ENCODE measurements at regions not wholly inside any gene's neighbourhood (a gene's known extent, or its start where the extent isn't known, plus 50 kb on each side); places are given as distances from the start of the nearest gene placed in this dataset.
"Not testable (repeated sequence)": the region's sequence is repeated elsewhere in the genome, so short reads cannot be mapped to it uniquely, and the experiment has no call there.

DNA sequence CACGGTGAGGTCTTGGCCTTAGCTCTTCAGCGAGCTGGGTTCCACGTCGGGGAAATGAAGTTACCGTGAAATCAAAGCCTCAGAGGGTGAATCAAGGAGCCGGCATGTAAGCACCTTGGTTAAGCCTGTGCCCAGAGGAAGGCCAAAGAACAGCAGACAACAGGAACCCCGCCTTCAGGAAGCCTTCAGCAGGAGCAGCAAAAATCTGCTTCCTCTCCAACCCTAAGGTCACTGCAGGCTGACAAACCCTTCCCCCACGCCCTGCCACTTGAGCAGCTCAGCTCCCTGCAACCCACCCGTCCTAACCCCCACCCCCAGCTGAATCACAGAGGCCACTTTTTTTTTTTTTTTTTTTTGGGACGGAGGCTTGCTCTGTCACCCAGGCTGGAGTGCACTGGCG lies 72.9 kb upstream of the LTA4H start:
- Histone ChIP-seq H3K4me3 (ENCODE audit: control insufficient read depth in 2 of 3, extremely low read depth in 1 of 3, insufficient read depth in 2 of 3, low read depth in 1 of 3, low read length in 3 of 3) (no peak overlapping the region), H3K9me3 (ENCODE audit: control insufficient read depth, low read depth, low read length) (no peaks in the 10 kb centered on the region), H3K4me1 (ENCODE audit: control insufficient read depth, extremely low read depth, insufficient read depth, low read length) (no peaks in the 10 kb centered on the region), H4K20me1 (ENCODE audit: control insufficient read depth, extremely low read depth, insufficient read depth, low read length) (no peaks in the 10 kb centered on the region), H3K9me1 (ENCODE audit: control insufficient read depth, extremely low read depth, insufficient read depth, low read length) (no peaks in the 10 kb centered on the region), H3K27me3 (ENCODE audit: control insufficient read depth, extremely low read depth, insufficient read depth, low read length) (no peaks in the 10 kb centered on the region), H3K36me3 (ENCODE audit: control insufficient read depth in 2 of 2, extremely low read depth in 1 of 2, insufficient read depth in 2 of 2, low read length in 2 of 2) (no peaks in the 10 kb centered on the region), H3K9ac (ENCODE audit: control insufficient read depth, extremely low read depth, insufficient read depth, low read length) (no peak overlapping the region), H3K4me2 (ENCODE audit: control insufficient read depth, extremely low read depth, insufficient read depth, low read depth, low read length) (no peak overlapping the region), H3K79me2 (ENCODE audit: control insufficient read depth, insufficient read depth, low read length) (no peaks in the 10 kb centered on the region), H3K27ac (ENCODE audit: control insufficient read depth, insufficient read depth, low read length) (no peak overlapping the region), H2AFZ (ENCODE audit: control insufficient read depth, low read length) (no peak overlapping the region)
- DNase-seq (ENCODE audit: low read depth, low spot score) (no peak), FAIRE-seq (no peak)
- TF ChIP-seq EZH2 (IDR thresholded peaks at IDR 0.05; ENCODE audit: low read length): no peak
- TF ChIP-seq, protein P1, sequence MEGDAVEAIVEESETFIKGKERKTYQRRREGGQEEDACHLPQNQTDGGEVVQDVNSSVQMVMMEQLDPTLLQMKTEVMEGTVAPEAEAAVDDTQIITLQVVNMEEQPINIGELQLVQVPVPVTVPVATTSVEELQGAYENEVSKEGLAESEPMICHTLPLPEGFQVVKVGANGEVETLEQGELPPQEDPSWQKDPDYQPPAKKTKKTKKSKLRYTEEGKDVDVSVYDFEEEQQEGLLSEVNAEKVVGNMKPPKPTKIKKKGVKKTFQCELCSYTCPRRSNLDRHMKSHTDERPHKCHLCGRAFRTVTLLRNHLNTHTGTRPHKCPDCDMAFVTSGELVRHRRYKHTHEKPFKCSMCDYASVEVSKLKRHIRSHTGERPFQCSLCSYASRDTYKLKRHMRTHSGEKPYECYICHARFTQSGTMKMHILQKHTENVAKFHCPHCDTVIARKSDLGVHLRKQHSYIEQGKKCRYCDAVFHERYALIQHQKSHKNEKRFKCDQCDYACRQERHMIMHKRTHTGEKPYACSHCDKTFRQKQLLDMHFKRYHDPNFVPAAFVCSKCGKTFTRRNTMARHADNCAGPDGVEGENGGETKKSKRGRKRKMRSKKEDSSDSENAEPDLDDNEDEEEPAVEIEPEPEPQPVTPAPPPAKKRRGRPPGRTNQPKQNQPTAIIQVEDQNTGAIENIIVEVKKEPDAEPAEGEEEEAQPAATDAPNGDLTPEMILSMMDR (optimal IDR thresholded peaks at IDR 0.05 in 1 of 3, IDR thresholded peaks at IDR 0.05 in 1 of 3, conservative IDR thresholded peaks at IDR 0.05 in 1 of 3; ENCODE audit: extremely low read depth in 1 of 3, insufficient read depth in 2 of 3, low read length in 3 of 3): no peak
- dilution Hi-C loops (cut with MboI; ENCODE audit: extremely low pct_ligation_motif_present, low sequenced_read_pairs): no loop called here

DNA sequence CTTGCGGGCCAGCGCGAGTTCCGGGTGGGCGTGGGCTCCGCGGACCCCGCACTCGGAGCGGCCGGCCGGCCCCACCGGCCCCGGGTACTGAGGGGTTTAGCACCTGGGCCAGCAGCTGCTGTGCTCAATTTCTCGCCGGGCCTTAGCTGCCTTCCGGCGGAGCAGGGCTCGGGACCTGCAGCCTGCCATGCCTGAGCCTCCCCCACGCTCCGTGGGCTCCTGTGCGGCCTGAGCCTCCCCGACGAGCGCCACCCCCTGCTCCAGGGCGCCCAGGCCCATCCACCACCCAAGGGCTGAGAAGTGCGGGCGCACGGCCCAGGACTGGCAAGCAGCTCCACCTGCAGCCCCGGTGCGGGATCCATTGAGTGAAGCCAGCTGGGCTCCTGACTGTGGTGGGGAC lies 73.6 kb upstream of the LTA4H start:
- H3K27ac ChIP-seq (ENCODE audit: control insufficient read depth, insufficient read depth, low read length); H3K9me3 ChIP-seq (ENCODE audit: control insufficient read depth, low read depth, low read length); DNase-seq (ENCODE audit: low read depth, low spot score); H3K79me2 ChIP-seq (ENCODE audit: control insufficient read depth, insufficient read depth, low read length); H3K9me1 ChIP-seq (ENCODE audit: control insufficient read depth, extremely low read depth, insufficient read depth, low read length); H3K4me3 ChIP-seq (ENCODE audit: control insufficient read depth in 2 of 3, extremely low read depth in 1 of 3, insufficient read depth in 2 of 3, low read depth in 1 of 3, low read length in 3 of 3); H3K9ac ChIP-seq (ENCODE audit: control insufficient read depth, extremely low read depth, insufficient read depth, low read length); FAIRE-seq; H3K27me3 ChIP-seq (ENCODE audit: control insufficient read depth, extremely low read depth, insufficient read depth, low read length); dilution Hi-C loops (cut with MboI; ENCODE audit: extremely low pct_ligation_motif_present, low sequenced_read_pairs); H3K36me3 ChIP-seq (ENCODE audit: control insufficient read depth in 2 of 2, extremely low read depth in 1 of 2, insufficient read depth in 2 of 2, low read length in 2 of 2); H2AFZ ChIP-seq (ENCODE audit: control insufficient read depth, low read length); H3K4me2 ChIP-seq (ENCODE audit: control insufficient read depth, extremely low read depth, insufficient read depth, low read depth, low read length); H3K4me1 ChIP-seq (ENCODE audit: control insufficient read depth, extremely low read depth, insufficient read depth, low read length); H4K20me1 ChIP-seq (ENCODE audit: control insufficient read depth, extremely low read depth, insufficient read depth, low read length): not testable (repeated sequence)

DNA sequence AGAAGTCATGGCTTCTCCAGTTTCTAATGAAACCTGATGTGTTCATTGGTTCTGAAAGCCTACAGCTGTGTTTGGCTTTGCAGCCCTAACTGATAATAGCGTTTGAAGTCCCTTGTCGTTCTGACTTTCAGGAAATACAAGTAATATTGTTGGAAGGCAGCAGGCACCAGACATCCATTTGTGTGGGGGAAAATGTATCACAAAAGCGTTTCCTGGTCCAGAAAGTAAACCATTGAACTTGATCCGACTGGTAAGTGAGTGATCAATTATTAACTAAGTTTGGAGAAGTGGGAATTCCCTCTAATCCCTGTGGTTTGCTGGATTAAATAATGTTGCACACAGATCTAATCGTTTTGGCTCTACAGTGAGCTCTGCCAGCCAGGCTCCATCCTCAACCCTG lies 77.3 kb upstream of the LTA4H start:
- Histone ChIP-seq H4K20me1 (ENCODE audit: control insufficient read depth, extremely low read depth, insufficient read depth, low read length) (no peaks in the 10 kb centered on the region), H3K4me3 (ENCODE audit: control insufficient read depth in 2 of 3, extremely low read depth in 1 of 3, insufficient read depth in 2 of 3, low read depth in 1 of 3, low read length in 3 of 3) (no peak overlapping the region), H2AFZ (ENCODE audit: control insufficient read depth, low read length) (no peak overlapping the region), H3K9me1 (ENCODE audit: control insufficient read depth, extremely low read depth, insufficient read depth, low read length) (no peaks in the 10 kb centered on the region), H3K27ac (ENCODE audit: control insufficient read depth, insufficient read depth, low read length) (no peak overlapping the region), H3K27me3 (ENCODE audit: control insufficient read depth, extremely low read depth, insufficient read depth, low read length) (no peaks in the 10 kb centered on the region), H3K79me2 (ENCODE audit: control insufficient read depth, insufficient read depth, low read length) (no peaks in the 10 kb centered on the region), H3K36me3 (ENCODE audit: control insufficient read depth in 2 of 2, extremely low read depth in 1 of 2, insufficient read depth in 2 of 2, low read length in 2 of 2) (no peaks in the 10 kb centered on the region), H3K4me1 (ENCODE audit: control insufficient read depth, extremely low read depth, insufficient read depth, low read length) (no peaks in the 10 kb centered on the region), H3K9ac (ENCODE audit: control insufficient read depth, extremely low read depth, insufficient read depth, low read length) (no peak overlapping the region), H3K9me3 (ENCODE audit: control insufficient read depth, low read depth, low read length) (no peaks in the 10 kb centered on the region), H3K4me2 (ENCODE audit: control insufficient read depth, extremely low read depth, insufficient read depth, low read depth, low read length) (no peak overlapping the region)
- dilution Hi-C loops (cut with MboI; ENCODE audit: extremely low pct_ligation_motif_present, low sequenced_read_pairs): no loop called here
- no peak for TF ChIP-seq EZH2 (IDR thresholded peaks at IDR 0.05; ENCODE audit: low read length)
- TF ChIP-seq, protein P1 (optimal IDR thresholded peaks at IDR 0.05 in 1 of 3, IDR thresholded peaks at IDR 0.05 in 1 of 3, conservative IDR thresholded peaks at IDR 0.05 in 1 of 3; ENCODE audit: extremely low read depth in 1 of 3, insufficient read depth in 2 of 3, low read length in 3 of 3): no peak
- FAIRE-seq (no peak), DNase-seq (ENCODE audit: low read depth, low spot score) (no peak)

Measured in keratinocyte (primary cell).